DMS79 treated with DMSO at 0.1 percent for 48 hours (cell line): ENCODE measurements at regions not wholly inside any gene's neighbourhood (a gene's known extent, or its start where the extent isn't known, plus 50 kb on each side); places are given as distances from the start of the nearest gene placed in this dataset.

ENCODE experiments used
- DNase-seq: peaks from one replicate; lab custom pipeline; 2025; lab: John Stamatoyannopoulos, UW

DNA sequence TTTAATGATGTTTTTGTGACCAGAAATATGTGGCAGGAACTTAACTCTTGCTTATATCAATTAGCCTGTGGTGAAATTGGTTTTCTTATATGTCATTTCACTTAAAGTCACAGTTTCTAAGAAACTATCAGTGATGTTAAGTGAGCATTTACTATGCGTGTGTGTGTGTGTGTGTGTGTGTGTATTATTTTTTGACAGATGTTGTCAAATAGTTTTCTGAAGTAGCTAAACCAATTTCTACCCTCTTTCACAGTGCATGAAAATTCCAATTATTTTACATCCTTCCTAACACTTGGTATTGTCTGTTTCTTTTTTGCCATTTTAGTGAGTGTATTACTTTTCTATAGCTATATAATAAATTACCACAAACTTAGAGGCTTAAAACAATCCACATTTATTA is 122.1 kb upstream of the CAND1 start:
- no peak for DNase-seq

DNA sequence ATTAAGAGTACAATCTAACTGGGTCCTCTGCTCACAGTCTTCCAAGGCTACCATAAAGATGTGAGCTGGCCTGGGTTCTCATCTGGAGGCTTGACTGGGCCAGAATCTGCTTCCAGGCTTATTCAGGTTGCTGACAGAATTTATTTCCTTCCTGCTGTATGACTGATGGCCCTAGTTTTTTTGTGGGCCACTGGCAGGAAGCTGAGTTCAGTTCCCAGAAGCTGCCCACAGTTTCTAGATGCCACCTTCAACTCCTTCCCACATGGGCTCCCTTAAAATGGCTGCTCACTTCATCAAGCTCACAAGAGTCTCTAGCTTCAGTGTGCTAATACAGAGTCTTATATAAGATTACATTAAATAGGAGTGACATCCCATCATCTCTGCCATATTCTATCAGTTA is 121.7 kb upstream of the CAND1 start:
- no peak for DNase-seq

DNA sequence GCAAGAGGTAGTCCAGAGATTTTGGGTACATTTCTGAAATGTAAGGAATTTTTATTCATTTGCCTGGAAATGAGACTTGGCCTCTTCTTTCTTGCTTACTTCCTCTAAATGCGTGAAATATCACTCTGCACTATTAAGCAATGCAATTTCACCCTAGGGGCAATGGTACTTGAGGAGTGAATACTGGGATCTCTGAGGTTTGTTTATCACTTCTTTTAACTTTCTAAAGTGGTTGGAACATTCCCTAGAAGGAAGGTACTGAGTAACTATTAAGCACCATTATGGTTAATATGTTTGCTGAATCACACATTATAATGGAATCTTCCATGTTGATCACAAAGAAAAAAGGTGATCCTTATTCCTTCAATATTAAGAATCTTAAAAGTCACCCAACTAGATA is 120.9 kb upstream of the CAND1 start:
- DNase-seq: no peak

DNA sequence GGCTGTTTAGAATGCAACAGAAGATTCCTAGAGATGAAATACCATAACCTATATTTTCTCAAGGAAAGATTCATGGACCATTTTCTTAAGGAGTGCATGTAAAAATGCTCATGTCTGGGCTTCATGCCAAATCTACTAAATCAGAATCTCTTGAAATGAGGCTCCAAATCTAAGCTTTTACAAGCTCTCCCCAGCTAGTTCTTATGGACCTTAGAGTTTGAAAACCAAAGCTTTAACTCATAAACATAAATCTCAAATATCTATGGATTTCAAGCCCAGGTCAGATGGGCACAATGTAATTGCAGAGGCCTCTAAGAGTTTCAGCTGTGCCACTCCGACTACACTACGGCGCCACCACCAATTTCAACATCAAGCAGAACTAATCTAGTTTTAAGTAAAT is 117.3 kb upstream of the CAND1 start:
- peak; percentile 62 for DNase-seq

DNA sequence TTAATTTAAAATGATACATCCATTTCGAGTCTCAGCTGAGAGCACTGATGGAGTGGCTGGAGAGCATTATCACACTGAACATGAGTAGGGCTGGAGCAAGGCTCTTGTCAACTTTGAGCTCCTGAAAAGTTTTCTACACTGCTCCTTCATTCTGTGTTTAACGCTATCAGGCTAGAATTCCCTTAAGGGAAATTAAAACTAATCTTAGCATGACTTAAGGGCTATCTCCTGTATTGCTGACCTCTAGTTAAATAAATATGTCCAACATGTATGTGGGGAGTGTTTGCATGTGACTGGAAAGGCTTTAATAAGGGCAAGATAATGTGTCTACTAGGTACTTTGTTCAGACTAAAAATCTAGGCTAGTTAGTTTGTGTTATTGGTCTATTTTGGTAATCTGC is 116.7 kb upstream of the CAND1 start:
- peak; percentile 48 for DNase-seq

DNA sequence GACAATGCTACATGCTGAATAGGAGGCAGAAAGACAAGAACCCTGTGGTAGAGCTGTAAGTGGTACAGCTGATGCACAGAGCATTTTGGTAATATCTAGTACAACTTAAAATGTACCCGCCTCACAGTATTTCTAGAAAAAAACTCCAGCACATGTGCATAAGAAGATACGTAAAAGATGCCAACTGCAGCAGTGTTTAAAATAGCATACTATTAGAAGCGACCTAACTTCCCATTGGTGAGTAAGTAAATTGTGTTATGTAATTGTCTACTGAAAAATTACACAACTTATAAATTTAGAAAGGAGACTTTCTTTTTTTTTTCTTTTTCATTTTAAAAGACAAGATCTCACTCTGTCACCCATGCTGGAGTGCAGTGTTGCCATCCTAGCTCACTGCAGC is 114.3 kb upstream of the CAND1 start:
- no peak for DNase-seq

DNA sequence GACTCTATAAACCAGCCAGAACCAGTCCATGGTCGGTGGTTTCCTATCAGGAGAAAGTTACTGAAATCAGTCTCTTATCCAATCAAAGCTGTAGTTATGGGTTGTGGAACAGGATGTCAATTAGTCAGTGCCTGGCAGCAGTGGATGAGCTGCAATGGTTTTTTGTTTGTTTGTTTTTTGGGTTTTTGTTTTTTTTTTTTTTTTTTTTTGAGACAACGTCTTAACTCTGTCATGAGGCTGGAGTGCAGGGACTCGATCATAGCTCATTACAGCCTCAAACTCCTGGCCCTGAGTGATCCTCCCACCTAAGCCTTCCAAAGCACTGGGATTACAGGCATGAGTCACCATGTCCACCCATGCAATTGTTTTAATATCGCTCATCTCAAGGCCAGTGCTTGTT is 113.3 kb upstream of the CAND1 start:
- DNase-seq: no peak

DNA sequence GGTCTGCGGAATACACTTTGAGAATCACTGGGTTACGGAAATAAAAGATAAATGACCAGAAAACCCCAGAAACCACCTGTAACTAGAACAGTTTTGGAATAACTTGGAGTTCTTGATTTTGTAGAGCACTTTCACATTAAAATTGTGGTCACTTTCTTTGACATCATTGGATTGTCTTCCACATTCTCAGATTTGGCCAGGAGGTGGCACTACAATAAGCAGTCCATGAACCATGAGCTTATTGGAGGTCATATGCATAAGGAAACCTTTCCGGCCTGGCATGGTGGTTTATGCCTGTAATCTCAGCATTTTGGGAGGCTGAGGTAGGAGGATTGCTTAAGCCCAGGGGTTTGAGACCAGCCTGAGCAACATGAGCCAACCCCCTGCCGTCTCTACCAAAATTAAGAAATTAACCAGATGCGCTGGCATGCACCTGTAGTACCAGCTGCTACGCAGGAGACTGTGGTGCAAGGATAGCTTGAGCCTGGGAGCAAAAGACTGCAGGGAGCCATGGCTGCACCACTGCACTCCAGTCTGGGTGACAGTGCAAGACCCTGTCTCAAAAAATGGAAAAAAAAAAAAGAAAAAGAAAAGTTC is 107.7 kb upstream of the CAND1 start:
- DNase-seq: no peak

DNA sequence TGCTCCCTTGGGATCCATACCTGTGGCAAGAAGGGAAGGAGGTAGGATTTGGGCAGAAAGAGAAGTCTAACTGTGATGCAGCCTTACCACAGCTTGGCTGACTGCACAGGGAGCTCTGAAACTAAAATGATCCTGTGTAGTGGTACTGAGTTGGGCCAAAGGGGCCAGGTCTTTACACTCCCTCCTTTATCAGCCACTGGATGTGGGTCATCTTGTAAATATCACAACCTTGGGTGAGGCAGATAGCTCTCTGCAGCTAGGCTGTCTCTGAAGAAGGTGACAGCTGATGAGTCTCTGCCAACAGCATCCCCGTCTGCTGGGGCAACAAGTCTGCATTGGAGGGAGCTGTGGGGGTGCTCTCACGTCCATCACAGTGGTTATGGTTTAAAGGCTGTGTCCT is 95.9 kb upstream of the CAND1 start:
- DNase-seq: no peak

DNA sequence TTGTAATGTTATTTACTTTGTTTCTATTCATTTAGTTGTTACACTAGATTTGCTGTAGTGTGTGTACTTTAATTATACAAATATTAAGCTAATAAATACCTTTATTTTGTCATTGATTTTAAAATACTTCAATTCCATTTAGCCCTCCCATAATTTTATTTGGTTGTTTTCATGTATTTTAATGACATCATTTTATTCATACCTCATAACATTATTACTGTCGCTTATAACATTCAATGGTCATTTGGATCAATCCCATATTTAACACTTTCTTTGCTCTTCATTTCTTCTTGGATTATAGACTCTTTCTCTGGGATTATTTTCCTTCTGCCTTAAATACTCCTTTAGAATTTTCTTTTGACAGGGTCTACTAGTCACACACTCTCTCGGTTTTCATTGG is 86.6 kb upstream of the CAND1 start:
- no peak for DNase-seq

DNA sequence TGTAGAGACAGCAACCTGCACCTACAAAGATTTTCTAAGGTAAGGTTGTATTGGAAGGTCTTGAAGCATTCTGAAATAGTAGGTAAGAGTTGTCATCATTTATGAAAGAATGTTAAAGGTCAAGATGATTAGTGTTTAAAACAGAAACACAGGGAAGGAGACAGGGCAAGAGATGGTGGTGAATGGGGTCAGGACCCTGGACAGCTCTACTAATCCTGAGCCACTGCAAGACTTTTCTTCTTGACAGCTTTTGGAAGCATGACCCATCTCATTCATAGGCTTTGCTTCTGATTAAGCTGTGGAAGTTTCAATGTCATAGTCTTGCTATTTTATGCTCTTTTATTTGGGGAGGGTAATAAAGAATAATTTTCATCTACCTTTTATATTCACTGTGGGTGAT is 75.5 kb upstream of the CAND1 start:
- DNase-seq: no peak

DNA sequence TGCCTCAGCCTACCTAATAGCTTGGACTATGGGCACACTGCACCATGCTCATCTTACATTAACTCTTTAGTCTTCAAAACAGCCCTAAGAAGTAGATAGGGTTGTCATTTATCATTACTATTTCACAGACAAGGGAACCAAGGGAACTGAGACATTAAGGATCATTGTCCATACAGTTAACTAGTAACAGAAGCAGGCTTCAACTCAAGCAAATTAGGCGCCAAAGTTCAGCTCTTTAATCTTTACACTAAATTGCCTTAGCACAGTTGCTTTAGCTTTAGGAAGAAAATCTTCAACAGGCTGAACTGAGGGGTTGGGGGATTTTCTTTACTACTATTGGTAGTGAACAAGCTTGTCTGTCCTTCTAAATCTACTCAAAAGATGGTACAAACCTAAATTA is 68.8 kb upstream of the CAND1 start:
- DNase-seq: no peak

DNA sequence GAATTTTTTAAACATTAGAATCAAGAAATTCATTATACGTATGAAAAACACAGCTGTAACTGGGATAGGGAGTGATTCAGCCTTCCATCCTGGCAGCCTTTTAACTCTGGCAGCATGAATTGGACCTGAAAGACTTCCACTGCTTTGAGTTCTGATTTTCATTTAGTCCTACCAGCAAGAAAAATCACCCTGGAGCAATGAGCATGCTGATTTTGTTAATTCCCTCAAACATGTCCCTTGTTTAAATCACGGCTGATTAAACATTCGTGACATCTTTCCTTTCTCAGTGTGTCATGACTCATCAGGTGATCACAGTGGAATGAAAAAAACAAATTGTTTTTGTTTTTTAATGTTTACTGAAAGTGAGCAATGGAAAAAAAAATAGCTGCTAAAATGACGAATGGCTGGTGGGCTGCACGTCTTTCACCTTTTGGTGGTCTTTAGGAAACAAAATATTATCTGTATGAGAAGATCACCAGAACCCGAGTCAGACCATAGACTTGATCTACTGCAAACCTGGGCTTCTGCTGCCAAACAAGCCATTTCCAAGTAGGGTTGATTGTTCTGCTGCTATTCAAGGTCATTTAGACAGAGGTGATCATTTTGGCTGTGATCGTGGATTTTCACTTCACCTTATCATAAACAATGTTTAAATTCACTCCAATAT is 67.0 kb upstream of the CAND1 start:
- DNase-seq: no peak

DNA sequence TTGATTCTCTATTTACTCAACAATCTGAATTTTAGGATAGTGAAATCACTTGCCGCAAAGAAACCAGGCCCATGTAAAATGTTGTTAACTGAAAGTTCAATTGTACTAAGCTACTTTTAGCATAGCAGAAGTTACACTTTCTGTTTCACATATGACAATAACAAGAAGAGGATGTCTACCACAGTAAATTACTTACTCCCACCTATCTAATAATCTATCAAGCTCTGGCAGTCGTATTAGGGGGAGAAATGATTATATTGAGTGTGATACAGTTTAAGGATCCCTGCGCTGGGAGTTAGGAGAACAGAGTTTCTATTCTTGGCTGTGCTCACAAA is 66.5 kb upstream of the CAND1 start:
- no peak for DNase-seq

DNA sequence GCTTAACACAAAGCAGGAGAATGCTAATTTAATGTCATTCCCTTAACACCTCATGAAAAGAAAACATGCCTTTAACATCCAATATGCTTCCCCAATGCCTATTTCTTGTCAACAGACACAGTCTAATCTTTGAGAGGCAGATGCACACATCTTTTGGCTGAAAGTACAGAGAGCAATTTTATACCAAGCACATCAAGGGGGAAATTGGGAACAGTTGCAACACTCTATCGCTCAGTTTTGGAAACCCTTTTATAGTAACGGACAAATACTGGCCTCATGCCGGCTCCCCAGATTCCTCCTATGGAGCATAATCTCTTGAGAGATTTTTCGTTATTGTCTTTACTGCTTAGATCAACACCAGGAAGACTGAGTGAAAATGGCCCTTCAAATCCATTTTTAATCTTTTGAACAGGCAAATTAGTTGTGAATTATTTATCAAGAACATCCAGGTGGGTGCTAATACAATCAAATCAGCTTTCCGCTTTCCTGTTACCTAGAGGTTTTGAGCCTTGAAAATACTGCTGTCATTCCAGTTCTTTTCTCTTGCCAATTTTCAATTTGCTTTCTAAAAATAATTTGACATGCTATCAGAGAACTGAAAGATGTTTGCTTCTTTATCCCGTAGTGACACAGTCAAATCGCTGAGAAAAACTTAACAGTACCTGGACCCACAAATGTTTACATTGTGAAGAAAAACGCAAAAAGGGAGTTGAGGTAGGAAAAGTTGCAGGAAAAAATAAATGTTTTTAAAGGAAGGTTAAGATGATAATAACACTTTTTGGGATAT is 60.7 kb upstream of the CAND1 start:
- DNase-seq: no peak

DNA sequence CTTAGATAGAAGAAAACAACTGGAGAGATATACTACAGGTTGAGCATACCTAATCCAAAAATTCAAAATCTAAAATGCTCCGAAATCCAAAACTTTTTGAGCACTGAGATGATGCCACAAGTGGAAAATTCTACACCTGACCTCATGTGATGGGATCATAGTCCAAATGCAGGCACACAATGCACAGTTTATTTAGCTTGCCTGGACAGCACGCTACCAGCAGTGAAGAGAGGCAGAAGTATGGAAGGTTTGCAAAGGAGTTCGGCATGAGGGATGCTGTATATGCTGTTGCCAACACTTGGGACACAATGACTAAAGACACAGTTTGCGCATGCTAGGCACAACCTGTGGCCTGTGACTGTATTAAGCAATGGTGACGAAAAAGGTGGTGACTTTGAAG is 58.1 kb upstream of the CAND1 start:
- no peak for DNase-seq

DNA sequence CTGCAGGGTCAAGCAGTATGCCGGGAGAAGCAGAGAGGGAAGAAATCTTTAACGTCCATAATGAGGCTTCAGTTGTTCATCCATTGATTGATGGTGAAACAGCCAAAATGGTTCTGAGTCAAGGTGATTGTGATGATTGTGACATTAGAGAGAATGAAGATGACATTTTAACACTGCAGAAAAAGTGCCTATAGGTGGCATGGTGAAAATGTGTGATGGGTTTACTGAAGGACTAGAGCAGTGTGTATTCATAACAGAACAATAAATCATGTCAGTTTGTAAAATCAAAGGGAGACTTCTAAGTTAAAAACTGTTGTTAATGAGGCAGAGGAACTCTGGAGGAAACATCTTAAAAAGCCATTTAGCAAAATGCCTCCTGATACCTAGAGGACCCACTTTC is 57.7 kb upstream of the CAND1 start:
- DNase-seq: no peak

DNA sequence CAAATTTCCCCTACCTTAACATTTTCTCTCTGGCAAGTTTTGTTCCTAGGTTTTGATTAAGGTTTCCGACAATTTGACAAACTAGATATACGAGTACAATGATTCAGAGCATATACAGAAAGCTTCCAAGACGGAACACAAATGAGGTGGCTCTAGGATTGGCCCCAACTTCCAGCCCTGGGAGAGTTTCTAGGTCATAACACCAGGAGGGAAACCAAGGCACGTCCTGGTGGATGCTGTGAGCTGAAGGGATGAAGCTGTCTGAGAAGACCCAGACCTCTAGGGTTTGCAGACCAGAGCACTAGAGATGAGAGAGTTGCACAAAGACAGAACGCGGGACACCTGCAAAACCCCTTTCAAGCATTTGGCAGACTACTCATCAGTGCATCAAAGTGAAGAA is 51.5 kb upstream of the CAND1 start:
- DNase-seq: no peak
